Spleen (tissue), 11 donors: ENCODE measurements at regions not wholly inside any gene's neighbourhood (a gene's known extent, or its start where the extent isn't known, plus 50 kb on each side); places are given as distances from the start of the nearest gene placed in this dataset.

Experiments
- DNase-seq: peaks from one replicate; pipeline ENCODE4 v3.0.0-alpha.2; 2020
- H3K27ac ChIP-seq, 8 donors: fragments of 200-600 bp; sonication (generic) in 7 of 8; 1 replicate in 4 of 8; 2 replicates in 4 of 8; pipeline versions ENCODE4 v1.5.0 to v1.8.0; 2016 to 2021; ENCODE audit warnings: inconsistent platforms in 4 of 8, mild to moderate bottlenecking in 4 of 8, moderate library complexity in 1 of 8
- H3K27me3 ChIP-seq, 7 donors: fragments of 200-600 bp; sonication (generic) in 6 of 7; replicated peaks in 1 of 7; 1 replicate in 4 of 7; 2 replicates in 3 of 7; pipeline versions ENCODE4 v1.5.0 to v1.8.0; 2016 to 2021; ENCODE audit warnings: inconsistent platforms in 3 of 7, mild to moderate bottlenecking in 1 of 7
- H3K36me3 ChIP-seq, 6 donors: fragments of 200-600 bp; sonication (generic) in 5 of 6; 1 replicate in 4 of 6; 2 replicates in 2 of 6; pipeline versions ENCODE4 v1.5.0 to v1.8.0; 2016 to 2021; ENCODE audit warnings: inconsistent platforms in 2 of 6
- H3K4me1 ChIP-seq, 6 donors: fragments of 200-600 bp; sonication (generic) in 5 of 6; 1 replicate in 3 of 6; 2 replicates in 3 of 6; pipeline versions ENCODE4 v1.5.0 to v1.8.0; 2016 to 2021; ENCODE audit warnings: inconsistent platforms in 3 of 6
- H3K4me3 ChIP-seq, 8 donors: fragments of 200-600 bp; sonication (generic) in 7 of 8; 1 replicate in 4 of 8; 2 replicates in 4 of 8; pipeline versions ENCODE4 v1.5.0 to v1.8.0; 2016 to 2021; ENCODE audit warnings: inconsistent platforms in 4 of 8, mild to moderate bottlenecking in 4 of 8, moderate library complexity in 2 of 8
- H3K9me3 ChIP-seq, 8 donors: fragments of 200-600 bp; sonication (generic) in 7 of 8; 1 replicate in 4 of 8; 2 replicates in 4 of 8; pipeline versions ENCODE4 v1.5.0 to v1.8.0; 2016 to 2021; ENCODE audit warnings: inconsistent platforms in 4 of 8
- CTCF ChIP-seq, 11 experiments: fragments of 200-600 bp in 7 of 11; fragments of 450-650 bp in 4 of 11; sonication (generic) in 4 of 11; IDR thresholded peaks in 8 of 11; conservative IDR thresholded peaks in 3 of 11; 1 replicate in 7 of 11; 2 replicates in 4 of 11; pipeline versions ENCODE4 v1.4.0 to v1.8.0; 2016 to 2021; ENCODE audit warnings: antibody characterized with exemption in 11 of 11, inconsistent platforms in 4 of 11, mild to moderate bottlenecking in 1 of 11
- POLR2A ChIP-seq, 3 donors: fragments of 450-650 bp; IDR thresholded peaks; one replicate each; pipeline ENCODE4 v1.5.1; 2017; ENCODE audit warnings: antibody characterized with exemption in 3 of 3, mild to moderate bottlenecking in 1 of 3
- POLR2AphosphoS5 ChIP-seq, 3 donors: sonication (generic); formaldehyde crosslinking; IDR thresholded peaks; one replicate each; pipeline ENCODE4 v1.5.1; 2017; ENCODE audit warnings: antibody characterized with exemption in 3 of 3
- WGBS, 5 donors: extraction: QIAGEN DNeasy Blood & Tissue Kit in 3 of 5; methylation state at CpG; one replicate each; pipeline versions ENCODE4 v1.1.5 to v1.1.7; 2013 to 2018; 5-methylcytosine and 5-hydroxymethylcytosine counted together
- intact Hi-C: fragments of 100-400 bp; cut with DNase I; formaldehyde crosslinking; loops from one replicate; pipeline ENCODE4 v1.15.0; 2023; ENCODE audit warnings: low total_unique reads
- donor health status: healthy with polysubstance abuse.
- donor health status: DM: no; HTN: no; CAD: no; lungs with moderate emphysema.
- donor health status: DM: no; HTN: no; CAD: no.
- donor health status: Bipolar disorder and iron deficiency.
- donor health status: healthy.
- donor health status: DM: no; HTN: no; CAD: no.
- donor health status: DM: yes; HTN: yes; CAD: no.

DNA sequence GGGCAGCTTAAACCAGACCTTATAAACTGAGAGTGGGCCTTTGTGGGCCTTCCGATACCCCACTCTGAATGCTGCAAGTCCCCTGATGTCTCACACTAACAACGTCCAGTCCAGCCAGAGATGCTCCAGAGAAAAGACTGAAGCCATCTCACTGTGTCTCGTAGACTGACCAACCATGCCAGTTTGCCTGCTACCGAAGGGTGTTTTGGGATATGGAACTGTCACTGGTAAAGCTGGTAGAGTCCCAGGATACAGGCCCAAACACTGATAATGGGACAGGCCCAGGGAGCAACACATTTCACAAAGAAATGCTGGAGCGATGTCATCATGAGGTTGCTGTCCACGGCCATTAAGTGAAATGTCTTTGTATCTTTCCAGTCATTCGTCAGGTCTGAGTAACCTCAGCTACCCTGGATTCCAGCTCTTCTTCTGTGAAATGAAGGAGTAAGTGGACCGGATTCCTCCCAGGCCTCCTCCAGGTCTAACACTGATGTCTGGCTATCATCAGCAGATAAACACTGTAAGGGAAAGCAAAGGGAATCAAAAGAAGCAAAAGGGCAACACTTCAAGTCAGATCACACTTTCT lies 81.6 kb downstream of the SLC5A7 start:
- Histone ChIP-seq H3K36me3 (no peaks in the 10 kb centered on the region), H3K4me1 (no peaks in the 10 kb centered on the region), H3K27me3 (peaks cover 0 to 5% (median 0%) of the 10 kb centered on the region in 7 donors), H3K27ac (no peak overlapping the region), H3K9me3 (no peaks in the 10 kb centered on the region), H3K4me3 (no peak overlapping the region)
- intact Hi-C loops = no loop called here
- no peak for DNase-seq
- 79 to 83% (median 81%) methylated on average over 7 to 8 of the region's 8 CpGs for WGBS, 5 donors
- TF ChIP-seq CTCF (IDR thresholded peaks at IDR 0.05 in 8 of 11, conservative IDR thresholded peaks at IDR 0.05 in 3 of 11) (no peak), POLR2AphosphoS5 (IDR thresholded peaks at IDR 0.05) (no peak), POLR2A (IDR thresholded peaks at IDR 0.05) (no peak)

DNA sequence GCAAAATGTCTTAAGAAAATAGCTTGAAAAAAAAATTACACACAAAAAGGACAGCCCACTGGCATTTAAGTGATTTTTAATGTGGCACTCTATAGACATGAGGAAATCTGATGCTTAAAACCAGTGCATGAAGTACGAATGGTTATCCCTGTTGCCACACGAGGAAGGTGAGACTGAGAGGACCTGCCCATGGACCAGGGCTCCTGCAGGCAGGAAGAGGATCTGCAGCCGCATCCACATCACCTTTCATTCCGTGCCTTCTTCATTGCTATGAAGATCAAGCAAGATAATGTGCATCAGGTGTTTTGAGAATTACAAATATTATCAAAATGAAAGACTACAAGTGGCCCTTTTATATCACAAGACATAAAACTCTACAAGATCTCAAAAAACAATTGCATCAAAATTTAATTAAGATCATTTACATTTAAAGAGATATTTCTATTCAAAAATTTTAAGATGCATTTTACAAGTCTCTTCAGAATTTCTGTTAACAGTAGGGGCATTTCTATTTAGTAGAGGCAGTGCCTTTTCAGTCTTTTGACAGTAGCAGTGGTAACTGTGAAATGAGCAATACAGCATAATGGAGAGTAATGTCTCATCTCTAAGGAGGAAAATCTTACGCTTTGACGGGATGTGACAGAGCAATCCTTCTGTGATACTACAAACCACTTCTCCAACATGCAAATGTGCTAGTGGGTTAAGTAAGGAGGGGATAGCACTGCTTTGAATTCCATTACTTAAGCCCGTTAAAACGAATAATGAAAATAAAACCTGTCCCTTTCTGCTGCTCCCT lies 83.4 kb downstream of the SLC5A7 start:
- Histone ChIP-seq H3K9me3 (no peaks in the 10 kb centered on the region), H3K4me1 (no peaks in the 10 kb centered on the region), H3K4me3 (no peak overlapping the region), H3K36me3 (no peaks in the 10 kb centered on the region), H3K27me3 (peaks cover 0 to 14% (median 0%) of the 10 kb centered on the region in 7 donors), H3K27ac (no peak overlapping the region)
- intact Hi-C loops = no loop called here
- DNase-seq = no peak
- TF ChIP-seq POLR2AphosphoS5 (IDR thresholded peaks at IDR 0.05) (no peak), CTCF (IDR thresholded peaks at IDR 0.05 in 8 of 11, conservative IDR thresholded peaks at IDR 0.05 in 3 of 11) (no peak), POLR2A (IDR thresholded peaks at IDR 0.05) (no peak)
- WGBS, 5 donors = 81 to 87% (median 83%) methylated on average over 8 of the region's 8 CpGs

GRCh38 chr2:108073415-108074072 lies 87.2 kb downstream of the SLC5A7 start:
- no peaks in the 10 kb centered on the region for H3K36me3 ChIP-seq
- WGBS, 5 donors = 74 to 89% (median 84%) methylated on average over 4 of the region's 4 CpGs
- H3K4me1 ChIP-seq = no peaks in the 10 kb centered on the region
- H3K9me3 ChIP-seq = peaks cover 0 to 2% (median 0%) of the 10 kb centered on the region in 8 donors
- DNase-seq = no peak
- TF ChIP-seq POLR2A (IDR thresholded peaks at IDR 0.05) = no peak
- no peak for TF ChIP-seq POLR2AphosphoS5 (IDR thresholded peaks at IDR 0.05)
- TF ChIP-seq CTCF (IDR thresholded peaks at IDR 0.05 in 8 of 11, conservative IDR thresholded peaks at IDR 0.05 in 3 of 11) = no peak
- H3K4me3 ChIP-seq = no peak overlapping the region
- intact Hi-C loops = no loop called here
- H3K27me3 ChIP-seq = peaks cover 0 to 11% (median 0%) of the 10 kb centered on the region in 7 donors
- H3K27ac ChIP-seq = no peak overlapping the region

- DNase-seq = no peak
- Histone ChIP-seq H3K4me1 (no peaks in the 10 kb centered on the region), H3K9me3 (peaks cover 0 to 2% (median 0%) of the 10 kb centered on the region in 8 donors), H3K4me3 (no peak overlapping the region), H3K27me3 (peaks cover 0 to 11% (median 0%) of the 10 kb centered on the region in 7 donors), H3K27ac (no peak overlapping the region), H3K36me3 (no peaks in the 10 kb centered on the region)
- TF ChIP-seq CTCF (IDR thresholded peaks at IDR 0.05 in 8 of 11, conservative IDR thresholded peaks at IDR 0.05 in 3 of 11) (no peak), POLR2AphosphoS5 (IDR thresholded peaks at IDR 0.05) (no peak), POLR2A (IDR thresholded peaks at IDR 0.05) (no peak)
- 78 to 93% (median 83%) methylated on average over 4 of the region's 4 CpGs for WGBS, 5 donors
- intact Hi-C loops = no loop called here
Observed at GRCh38 chr2:108074150-108074549, 87.8 kb downstream of the SLC5A7 start.
